ENCODE measurements at regions not wholly inside any gene's neighbourhood (a gene's known extent, or its start where the extent isn't known, plus 50 kb on each side); places are given as distances from the start of the nearest gene placed in this dataset.
A peak's percentile ranks its signal among the peaks of the same experiment; 100 is the strongest.

- Histone ChIP-seq H3K36me3 (ENCODE audit: insufficient read depth, low read length) (no peaks in the 10 kb centered on the region), H4K20me1 (ENCODE audit: insufficient read depth, low read length, poor library complexity, severe bottlenecking) (no peaks in the 10 kb centered on the region), H2AFZ (ENCODE audit: low read length) (peak overlapping the region; percentile 35), H3F3A (ENCODE audit: low read depth) (no peaks in the 10 kb centered on the region), H3K9me2 (replicated peaks; ENCODE audit: low read depth, low read length) (no peaks in the 10 kb centered on the region), H3K4me2 (ENCODE audit: low read depth, low read length, poor library complexity, severe bottlenecking) (no peak overlapping the region), H3K27me3 (ENCODE audit: insufficient read depth, low read length, poor library complexity, severe bottlenecking) (no peaks in the 10 kb centered on the region), H3K9ac (ENCODE audit: low read depth, low read length, poor library complexity, severe bottlenecking) (no peak overlapping the region), H3K9me3 (ENCODE audit: insufficient read depth, low read depth, low read length) (no peaks in the 10 kb centered on the region), H3K4me1 (ENCODE audit: insufficient read depth, low read length, poor library complexity, severe bottlenecking) (peaks cover 5% of the 10 kb centered on the region), H3K4me3 (ENCODE audit: low read length, poor library complexity, severe bottlenecking) (no peak overlapping the region), H3K79me2 (ENCODE audit: insufficient read depth, low read length) (no peaks in the 10 kb centered on the region)
- TF ChIP-seq EZH2phosphoT487 (IDR thresholded peaks at IDR 0.05; ENCODE audit: borderline replicate concordance) (no peak), CTCF (conservative IDR thresholded peaks at IDR 0.05; ENCODE audit: low read length) (no peak)
These were observed 151.7 kb upstream of the KCNMB2 start for GRCh38 chr3:178384321-178385230.

- Histone ChIP-seq H3K9me3 (ENCODE audit: insufficient read depth, low read depth, low read length) (no peaks in the 10 kb centered on the region), H3K27me3 (ENCODE audit: insufficient read depth, low read length, poor library complexity, severe bottlenecking) (no peaks in the 10 kb centered on the region), H3K36me3 (ENCODE audit: insufficient read depth, low read length) (no peaks in the 10 kb centered on the region), H3K4me3 (ENCODE audit: low read length, poor library complexity, severe bottlenecking) (no peak overlapping the region), H3K79me2 (ENCODE audit: insufficient read depth, low read length) (no peaks in the 10 kb centered on the region), H3K9me2 (replicated peaks; ENCODE audit: low read depth, low read length) (no peaks in the 10 kb centered on the region), H3K4me2 (ENCODE audit: low read depth, low read length, poor library complexity, severe bottlenecking) (no peak overlapping the region), H2AFZ (ENCODE audit: low read length) (no peak overlapping the region), H3K4me1 (ENCODE audit: insufficient read depth, low read length, poor library complexity, severe bottlenecking) (peaks cover 5% of the 10 kb centered on the region), H4K20me1 (ENCODE audit: insufficient read depth, low read length, poor library complexity, severe bottlenecking) (no peaks in the 10 kb centered on the region), H3K9ac (ENCODE audit: low read depth, low read length, poor library complexity, severe bottlenecking) (no peak overlapping the region), H3F3A (ENCODE audit: low read depth) (no peaks in the 10 kb centered on the region)
- no peak for TF ChIP-seq EZH2phosphoT487 (IDR thresholded peaks at IDR 0.05; ENCODE audit: borderline replicate concordance)
- TF ChIP-seq CTCF (conservative IDR thresholded peaks at IDR 0.05; ENCODE audit: low read length), result peak; percentile 96
These were observed 150.8 kb upstream of the KCNMB2 start for GRCh38 chr3:178385280-178385952.

- Histone ChIP-seq H3K9me2 (replicated peaks; ENCODE audit: low read depth, low read length) (no peaks in the 10 kb centered on the region), H3K4me1 (ENCODE audit: insufficient read depth, low read length, poor library complexity, severe bottlenecking) (peaks cover 5% of the 10 kb centered on the region), H3F3A (ENCODE audit: low read depth) (no peaks in the 10 kb centered on the region), H3K9me3 (ENCODE audit: insufficient read depth, low read depth, low read length) (no peaks in the 10 kb centered on the region), H3K4me2 (ENCODE audit: low read depth, low read length, poor library complexity, severe bottlenecking) (no peak overlapping the region), H3K4me3 (ENCODE audit: low read length, poor library complexity, severe bottlenecking) (no peak overlapping the region), H3K27me3 (ENCODE audit: insufficient read depth, low read length, poor library complexity, severe bottlenecking) (no peaks in the 10 kb centered on the region), H4K20me1 (ENCODE audit: insufficient read depth, low read length, poor library complexity, severe bottlenecking) (no peaks in the 10 kb centered on the region), H3K79me2 (ENCODE audit: insufficient read depth, low read length) (no peaks in the 10 kb centered on the region), H3K9ac (ENCODE audit: low read depth, low read length, poor library complexity, severe bottlenecking) (no peak overlapping the region), H2AFZ (ENCODE audit: low read length) (no peak overlapping the region), H3K36me3 (ENCODE audit: insufficient read depth, low read length) (no peaks in the 10 kb centered on the region)
- TF ChIP-seq CTCF (conservative IDR thresholded peaks at IDR 0.05; ENCODE audit: low read length) (no peak), EZH2phosphoT487 (IDR thresholded peaks at IDR 0.05; ENCODE audit: borderline replicate concordance) (no peak)
These were observed 149.8 kb upstream of the KCNMB2 start for GRCh38 chr3:178386401-178386800.

Data from Loucy (cell line).